Body of pancreas (tissue), 4 donors: ENCODE measurements at regions not wholly inside any gene's neighbourhood (a gene's known extent, or its start where the extent isn't known, plus 50 kb on each side); places are given as distances from the start of the nearest gene placed in this dataset.

Experiments used
- ATAC-seq: fragments of 150-250 bp; one replicate; pipeline ENCODE4 v1.9.1; 2016
- DNase-seq, 4 donors: peaks; one replicate each; pipeline ENCODE4 v3.0.0-alpha.2; 2019
- H3K27ac ChIP-seq, 4 donors: fragments of 200-600 bp; sonication (generic); 1 replicate in 3 of 4; 2 replicates in 1 of 4; pipeline versions ENCODE4 v1.5.1 to v1.6.1; 2016 to 2019; ENCODE audit warnings: mild to moderate bottlenecking in 1 of 4, mixed read lengths in 1 of 4, moderate library complexity in 1 of 4
- H3K27me3 ChIP-seq, 2 donors: fragments of 200-600 bp; sonication (generic); one replicate each; pipeline ENCODE4 v1.6.0; 2016; ENCODE audit warnings: mild to moderate bottlenecking in 1 of 2
- H3K36me3 ChIP-seq, 2 donors: fragments of 200-600 bp; sonication (generic); replicated peaks in 1 of 2; 2 replicates each; pipeline ENCODE4 v1.5.1; 2016; ENCODE audit warnings: low read depth in 2 of 2; ENCODE audit not compliant: insufficient read depth in 1 of 2
- H3K4me1 ChIP-seq: fragments of 200-600 bp; sonication (generic); one replicate; pipeline ENCODE4 v1.6.0; 2016
- H3K4me3 ChIP-seq, 2 donors: fragments of 200-600 bp; sonication (generic); 1 replicate in 1 of 2; 2 replicates in 1 of 2; pipeline ENCODE4 v1.5.1; 2016 to 2019
- H3K9me3 ChIP-seq, 3 donors: fragments of 200-600 bp; sonication (generic); 1 replicate in 2 of 3; 2 replicates in 1 of 3; pipeline ENCODE4 v1.5.1; 2016
- CTCF ChIP-seq, 7 experiments: fragments of 450-650 bp in 4 of 7; fragments of 200-600 bp in 3 of 7; sonication (generic) in 3 of 7; IDR thresholded peaks; one replicate each; pipeline ENCODE4 v1.5.1; 2016 to 2019; ENCODE audit warnings: antibody characterized with exemption in 7 of 7
- POLR2A ChIP-seq, 3 donors: fragments of 450-650 bp; IDR thresholded peaks; one replicate each; pipeline ENCODE4 v1.6.1; 2016; ENCODE audit warnings: antibody characterized with exemption in 3 of 3, mild to moderate bottlenecking in 2 of 3
- WGBS, 2 donors: methylation state at CpG; one replicate each; pipeline ENCODE4 v1.1.5; 2017; 5-methylcytosine and 5-hydroxymethylcytosine counted together
- intact Hi-C: fragments of 100-400 bp; cut with DNase I; formaldehyde crosslinking; loops from one replicate; pipeline ENCODE4 v1.15.1; 2023

DNA sequence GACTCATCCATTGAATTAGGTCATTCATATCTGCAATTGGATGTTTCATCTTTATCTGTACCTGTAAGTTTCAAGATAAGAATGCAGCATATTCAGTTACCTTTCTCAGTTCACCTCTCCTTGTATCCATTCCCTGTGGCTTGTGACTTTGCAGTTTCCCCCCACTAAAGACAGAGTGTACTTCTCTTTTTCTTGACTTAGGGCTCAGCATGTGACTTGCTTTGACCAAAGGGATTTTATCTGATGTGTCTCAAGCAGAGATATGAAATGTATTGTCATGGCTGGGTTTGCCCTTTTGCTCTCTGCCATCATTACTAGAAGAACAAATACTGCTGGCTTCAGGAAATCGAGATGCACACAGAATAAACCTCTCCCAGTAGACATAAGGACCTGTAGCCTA lies 754.8 kb downstream of the ADGRL2 start:
- no peaks in the 10 kb centered on the region for H3K4me1 ChIP-seq
- no peak for DNase-seq

GRCh38 chr1:82549841-82550240 lies 749.1 kb downstream of the ADGRL2 start:
- no peaks in the 10 kb centered on the region for H3K27me3 ChIP-seq
- H3K9me3 ChIP-seq, result no peaks in the 10 kb centered on the region
- no peak for ATAC-seq
- no peak overlapping the region for H3K4me3 ChIP-seq
- TF ChIP-seq POLR2A (IDR thresholded peaks at IDR 0.05), result no peak
- TF ChIP-seq CTCF (IDR thresholded peaks at IDR 0.05), result no peak
- intact Hi-C loops, result no loop called here
- H3K4me1 ChIP-seq, result no peaks in the 10 kb centered on the region
- no peak for DNase-seq
- H3K36me3 ChIP-seq, result no peaks in the 10 kb centered on the region
- H3K27ac ChIP-seq, result no peak overlapping the region
- 63 to 71% methylated on average over 4 of the region's 4 CpGs for WGBS, 2 donors

More for the DNA sequence above, 754.8 kb downstream of the ADGRL2 start:
- TF ChIP-seq CTCF (IDR thresholded peaks at IDR 0.05) (no peak), POLR2A (IDR thresholded peaks at IDR 0.05) (no peak)
- no peaks in the 10 kb centered on the region for H3K36me3 ChIP-seq
- 0 to 33% methylated on average over 1 of the region's 1 CpG for WGBS, 2 donors
- no peak overlapping the region for H3K4me3 ChIP-seq
- ATAC-seq, result no peak
- no peaks in the 10 kb centered on the region for H3K27me3 ChIP-seq
- H3K9me3 ChIP-seq, result no peaks in the 10 kb centered on the region
- H3K27ac ChIP-seq, result no peak overlapping the region
- intact Hi-C loops, result no loop called here

DNA sequence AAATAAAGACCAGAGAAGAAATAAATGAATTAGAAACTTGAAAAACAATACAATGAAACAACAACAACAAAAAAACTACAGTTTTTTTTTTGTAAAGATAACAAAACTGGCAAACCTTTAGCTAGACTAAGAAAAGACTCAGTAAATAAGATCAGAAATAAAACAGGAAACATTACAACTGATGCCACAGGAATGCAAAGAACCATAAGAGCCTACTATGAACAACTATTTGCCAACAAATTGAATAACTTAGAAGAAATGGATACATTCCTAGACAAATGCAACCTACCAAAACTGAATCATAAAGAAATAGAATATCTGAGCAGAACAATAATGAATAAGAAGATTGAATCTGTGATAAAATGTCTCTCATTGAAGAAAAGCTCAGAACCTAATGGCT lies 742.0 kb downstream of the ADGRL2 start:
- no peak for ATAC-seq
- DNase-seq, result no peak
- H3K9me3 ChIP-seq, result no peaks in the 10 kb centered on the region
- H3K27me3 ChIP-seq, result no peaks in the 10 kb centered on the region
- no peaks in the 10 kb centered on the region for H3K4me1 ChIP-seq
- no peak for TF ChIP-seq CTCF (IDR thresholded peaks at IDR 0.05)
- no peak for TF ChIP-seq POLR2A (IDR thresholded peaks at IDR 0.05)
- no peaks in the 10 kb centered on the region for H3K36me3 ChIP-seq
- intact Hi-C loops, result no loop called here
- no peak overlapping the region for H3K4me3 ChIP-seq
- H3K27ac ChIP-seq, result no peak overlapping the region

GRCh38 chr1:82542141-82542540 lies 741.4 kb downstream of the ADGRL2 start:
- Histone ChIP-seq H3K27ac (no peak overlapping the region), H3K4me3 (no peak overlapping the region), H3K27me3 (no peaks in the 10 kb centered on the region), H3K36me3 (no peaks in the 10 kb centered on the region), H3K4me1 (no peaks in the 10 kb centered on the region), H3K9me3 (no peaks in the 10 kb centered on the region)
- no peak for ATAC-seq
- intact Hi-C loops, result no loop called here
- TF ChIP-seq CTCF (IDR thresholded peaks at IDR 0.05) (no peak), POLR2A (IDR thresholded peaks at IDR 0.05) (no peak)
- no peak for DNase-seq
- 82 to 86% methylated on average over 4 of the region's 4 CpGs for WGBS, 2 donors

DNA sequence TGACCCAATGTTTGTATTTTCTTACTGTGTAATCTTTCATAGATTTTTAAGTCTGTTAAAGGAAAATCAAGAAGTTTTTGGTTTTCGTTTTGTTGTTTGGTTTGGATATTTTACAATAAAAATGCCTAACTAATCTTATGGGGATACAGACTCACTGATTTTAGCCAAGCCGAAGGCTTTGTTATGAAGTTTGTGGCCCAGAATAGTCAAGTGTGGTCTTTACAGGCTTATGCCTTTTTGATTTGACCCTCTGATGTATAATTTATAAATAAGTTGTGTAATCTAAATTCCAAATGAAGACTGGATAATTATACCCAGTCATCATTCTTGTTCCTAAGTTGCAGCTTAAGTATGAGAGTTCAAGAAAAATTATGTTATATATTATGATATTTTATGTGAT lies 739.3 kb downstream of the ADGRL2 start:
- WGBS, 2 donors, result 63 to 73% methylated on average over 2 of the region's 2 CpGs
- no peaks in the 10 kb centered on the region for H3K4me1 ChIP-seq
- no peaks in the 10 kb centered on the region for H3K27me3 ChIP-seq
- H3K27ac ChIP-seq, result no peak overlapping the region
- no peak for ATAC-seq
- intact Hi-C loops, result no loop called here
- no peak for DNase-seq
- no peaks in the 10 kb centered on the region for H3K36me3 ChIP-seq
- TF ChIP-seq CTCF (IDR thresholded peaks at IDR 0.05) (no peak), POLR2A (IDR thresholded peaks at IDR 0.05) (no peak)
- H3K9me3 ChIP-seq, result no peaks in the 10 kb centered on the region
- H3K4me3 ChIP-seq, result no peak overlapping the region
